ENCODE measurements at regions not wholly inside any gene's neighbourhood (a gene's known extent, or its start where the extent isn't known, plus 50 kb on each side); places are given as distances from the start of the nearest gene placed in this dataset.
A peak's percentile ranks its signal among the peaks of the same experiment; 100 is the strongest.
"Not testable (repeated sequence)": the region's sequence is repeated elsewhere in the genome, so short reads cannot be mapped to it uniquely, and the experiment has no call there.

DNA sequence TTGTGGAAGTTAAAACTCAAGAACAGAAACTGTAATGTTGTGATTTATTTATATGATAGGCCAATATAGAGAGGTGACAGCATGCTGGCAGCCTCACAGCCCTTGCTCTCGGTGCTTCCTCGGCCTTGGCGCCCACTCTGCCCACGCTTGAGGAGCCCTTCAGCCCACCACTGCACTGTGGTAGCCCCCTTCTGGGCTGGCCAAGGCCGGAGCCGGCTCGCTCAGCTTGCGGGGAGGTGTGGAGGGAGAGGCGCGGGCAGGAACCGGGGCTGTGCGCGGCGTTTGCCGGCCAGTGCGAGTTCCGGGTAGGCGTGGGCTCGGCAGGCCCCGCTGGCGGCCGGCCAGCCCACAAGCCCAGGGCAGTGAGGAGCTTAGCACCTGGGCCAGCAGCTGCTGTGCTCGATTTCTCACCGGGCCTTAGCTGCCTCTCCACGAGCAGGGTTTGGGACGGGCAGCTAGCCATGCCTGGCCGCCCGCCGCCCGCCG is 65.8 kb upstream of the SLC8A3 start:
- H3K27ac ChIP-seq (ENCODE audit: low read depth in 1 of 2, low read length in 1 of 2), result no peak overlapping the region
- ATAC-seq (ENCODE audit: insufficient read depth, low FRiP score), result no peak
- peaks cover 0 to 9% (median 0%) of the 10 kb centered on the region in 4 donors for H3K9me3 ChIP-seq (ENCODE audit: control insufficient read depth in 4 of 4, insufficient read depth in 3 of 4, low read length in 3 of 4)
- no peak overlapping the region for H3K4me3 ChIP-seq
- no peaks in the 10 kb centered on the region for H3K36me3 ChIP-seq (ENCODE audit: control insufficient read depth in 4 of 4, insufficient read depth in 4 of 4, low read length in 4 of 4)
- TF ChIP-seq, protein P1, sequence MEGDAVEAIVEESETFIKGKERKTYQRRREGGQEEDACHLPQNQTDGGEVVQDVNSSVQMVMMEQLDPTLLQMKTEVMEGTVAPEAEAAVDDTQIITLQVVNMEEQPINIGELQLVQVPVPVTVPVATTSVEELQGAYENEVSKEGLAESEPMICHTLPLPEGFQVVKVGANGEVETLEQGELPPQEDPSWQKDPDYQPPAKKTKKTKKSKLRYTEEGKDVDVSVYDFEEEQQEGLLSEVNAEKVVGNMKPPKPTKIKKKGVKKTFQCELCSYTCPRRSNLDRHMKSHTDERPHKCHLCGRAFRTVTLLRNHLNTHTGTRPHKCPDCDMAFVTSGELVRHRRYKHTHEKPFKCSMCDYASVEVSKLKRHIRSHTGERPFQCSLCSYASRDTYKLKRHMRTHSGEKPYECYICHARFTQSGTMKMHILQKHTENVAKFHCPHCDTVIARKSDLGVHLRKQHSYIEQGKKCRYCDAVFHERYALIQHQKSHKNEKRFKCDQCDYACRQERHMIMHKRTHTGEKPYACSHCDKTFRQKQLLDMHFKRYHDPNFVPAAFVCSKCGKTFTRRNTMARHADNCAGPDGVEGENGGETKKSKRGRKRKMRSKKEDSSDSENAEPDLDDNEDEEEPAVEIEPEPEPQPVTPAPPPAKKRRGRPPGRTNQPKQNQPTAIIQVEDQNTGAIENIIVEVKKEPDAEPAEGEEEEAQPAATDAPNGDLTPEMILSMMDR (IDR thresholded peaks at IDR 0.05; ENCODE audit: control extremely low read depth, extremely low read depth), result no peak
- WGBS, 2 donors, result 1% methylated on average over 11 to 31 of the region's 31 CpGs
- H3K9ac ChIP-seq (ENCODE audit: insufficient read depth in 1 of 2, low read length in 2 of 2), result peak overlapping the region in 1 of 2 donors; percentile 21
- H3K27me3 ChIP-seq (ENCODE audit: control insufficient read depth in 3 of 3, insufficient read depth in 3 of 3, low read length in 2 of 3), result peaks cover 0 to 10% (median 5%) of the 10 kb centered on the region in 3 donors
- H3K4me1 ChIP-seq (ENCODE audit: control insufficient read depth in 5 of 5, insufficient read depth in 5 of 5, low read length in 5 of 5), result peaks cover 0 to 6% (median 0%) of the 10 kb centered on the region in 5 donors
- DNase-seq, result peak; percentile 21 to 64 (median 56)

- not testable (repeated sequence) for H3K4me3 ChIP-seq; H3K9ac ChIP-seq (ENCODE audit: insufficient read depth in 1 of 2, low read length in 2 of 2); H3K36me3 ChIP-seq (ENCODE audit: control insufficient read depth in 4 of 4, insufficient read depth in 4 of 4, low read length in 4 of 4); H3K9me3 ChIP-seq (ENCODE audit: control insufficient read depth in 4 of 4, insufficient read depth in 3 of 4, low read length in 3 of 4); DNase-seq; H3K4me1 ChIP-seq (ENCODE audit: control insufficient read depth in 5 of 5, insufficient read depth in 5 of 5, low read length in 5 of 5); H3K27me3 ChIP-seq (ENCODE audit: control insufficient read depth in 3 of 3, insufficient read depth in 3 of 3, low read length in 2 of 3); H3K27ac ChIP-seq (ENCODE audit: low read depth in 1 of 2, low read length in 1 of 2); ATAC-seq (ENCODE audit: insufficient read depth, low FRiP score)
- 80 to 87% methylated on average over 4 of the region's 4 CpGs for WGBS, 2 donors
Observed at GRCh38 chr14:70253547-70253946, 64.8 kb upstream of the SLC8A3 start.

- no peak for DNase-seq
- ATAC-seq (ENCODE audit: insufficient read depth, low FRiP score), result no peak
- Histone ChIP-seq H3K27ac (ENCODE audit: low read depth in 1 of 2, low read length in 1 of 2) (no peak overlapping the region), H3K4me3 (no peak overlapping the region), H3K9ac (ENCODE audit: insufficient read depth in 1 of 2, low read length in 2 of 2) (no peak overlapping the region), H3K9me3 (ENCODE audit: control insufficient read depth in 4 of 4, insufficient read depth in 3 of 4, low read length in 3 of 4) (peaks cover 0 to 2% (median 0%) of the 10 kb centered on the region in 4 donors), H3K4me1 (ENCODE audit: control insufficient read depth in 5 of 5, insufficient read depth in 5 of 5, low read length in 5 of 5) (no peaks in the 10 kb centered on the region), H3K27me3 (ENCODE audit: control insufficient read depth in 3 of 3, insufficient read depth in 3 of 3, low read length in 2 of 3) (peaks cover 0 to 5% (median 0%) of the 10 kb centered on the region in 3 donors), H3K36me3 (ENCODE audit: control insufficient read depth in 4 of 4, insufficient read depth in 4 of 4, low read length in 4 of 4) (no peaks in the 10 kb centered on the region)
- TF ChIP-seq, protein P1 (IDR thresholded peaks at IDR 0.05; ENCODE audit: control extremely low read depth, extremely low read depth), result no peak
- 72 to 90% methylated on average over 2 of the region's 2 CpGs for WGBS, 2 donors
Observed at GRCh38 chr14:70245026-70245425, 56.3 kb upstream of the SLC8A3 start.

DNA sequence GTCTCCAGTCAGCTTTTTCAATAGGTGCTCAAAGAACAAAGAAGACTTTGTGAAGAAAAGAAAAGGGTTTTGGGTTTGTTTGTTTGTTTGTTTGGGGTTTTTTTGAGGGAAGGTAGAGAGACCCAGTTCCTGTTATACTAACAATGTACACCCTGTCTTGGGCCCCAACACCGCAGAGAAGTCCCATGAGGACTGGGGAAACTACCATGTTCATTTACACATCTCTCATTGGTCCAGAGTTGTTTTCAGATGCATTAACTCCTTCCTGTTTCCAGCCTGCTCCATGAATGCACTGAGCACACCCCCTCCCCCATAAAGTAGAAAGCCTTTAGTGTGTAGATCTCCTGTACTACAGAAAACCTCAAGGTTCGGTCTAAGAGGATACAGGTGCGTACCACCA is 51.1 kb upstream of the SLC8A3 start:
- TF ChIP-seq, protein P1 (IDR thresholded peaks at IDR 0.05; ENCODE audit: control extremely low read depth, extremely low read depth), result no peak
- Histone ChIP-seq H3K27ac (ENCODE audit: low read depth in 1 of 2, low read length in 1 of 2) (no peak overlapping the region), H3K9ac (ENCODE audit: insufficient read depth in 1 of 2, low read length in 2 of 2) (no peak overlapping the region), H3K36me3 (ENCODE audit: control insufficient read depth in 4 of 4, insufficient read depth in 4 of 4, low read length in 4 of 4) (no peaks in the 10 kb centered on the region), H3K4me3 (no peak overlapping the region), H3K4me1 (ENCODE audit: control insufficient read depth in 5 of 5, insufficient read depth in 5 of 5, low read length in 5 of 5) (no peaks in the 10 kb centered on the region), H3K27me3 (ENCODE audit: control insufficient read depth in 3 of 3, insufficient read depth in 3 of 3, low read length in 2 of 3) (peaks cover 0 to 4% (median 0%) of the 10 kb centered on the region in 3 donors), H3K9me3 (ENCODE audit: control insufficient read depth in 4 of 4, insufficient read depth in 3 of 4, low read length in 3 of 4) (peaks cover 0 to 2% (median 0%) of the 10 kb centered on the region in 4 donors)
- ATAC-seq (ENCODE audit: insufficient read depth, low FRiP score) (no peak), DNase-seq (no peak)
- WGBS, 2 donors, result 47 to 58% methylated on average over 3 of the region's 3 CpGs

DNA sequence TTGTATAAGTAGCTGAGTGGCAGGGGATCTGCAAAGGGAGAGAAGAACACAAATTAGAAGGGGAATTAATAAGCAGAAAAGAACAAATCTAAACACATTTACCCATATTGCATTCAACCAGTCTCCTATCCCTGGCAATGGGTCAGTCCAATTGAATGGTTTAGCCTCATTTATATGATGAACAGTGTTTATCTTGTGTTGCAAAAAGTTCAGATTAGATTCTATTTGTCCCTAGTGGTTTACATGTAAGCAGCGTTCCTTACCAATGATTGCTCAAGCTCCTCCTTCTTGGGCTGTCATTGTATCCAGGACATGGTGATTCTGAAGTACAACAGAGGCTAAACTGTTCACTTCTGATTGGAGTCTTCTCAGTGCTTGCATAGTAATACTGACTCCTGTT is 49.9 kb upstream of the SLC8A3 start:
- WGBS, 2 donors, result 56 to 77% methylated on average over 1 of the region's 1 CpG

More for the DNA sequence above, 49.9 kb upstream of the SLC8A3 start:
- peak in 1 of 3 donors; percentile 5 for DNase-seq
- ATAC-seq (ENCODE audit: insufficient read depth, low FRiP score); H3K9me3 ChIP-seq (ENCODE audit: control insufficient read depth in 4 of 4, insufficient read depth in 3 of 4, low read length in 3 of 4); H3K36me3 ChIP-seq (ENCODE audit: control insufficient read depth in 4 of 4, insufficient read depth in 4 of 4, low read length in 4 of 4); H3K27me3 ChIP-seq (ENCODE audit: control insufficient read depth in 3 of 3, insufficient read depth in 3 of 3, low read length in 2 of 3); H3K4me3 ChIP-seq; H3K27ac ChIP-seq (ENCODE audit: low read depth in 1 of 2, low read length in 1 of 2); H3K9ac ChIP-seq (ENCODE audit: insufficient read depth in 1 of 2, low read length in 2 of 2); H3K4me1 ChIP-seq (ENCODE audit: control insufficient read depth in 5 of 5, insufficient read depth in 5 of 5, low read length in 5 of 5): not testable (repeated sequence)

All from lung (tissue), 11 donors.